ENCODE measurements at regions not wholly inside any gene's neighbourhood (a gene's known extent, or its start where the extent isn't known, plus 50 kb on each side); places are given as distances from the start of the nearest gene placed in this dataset.

DNA sequence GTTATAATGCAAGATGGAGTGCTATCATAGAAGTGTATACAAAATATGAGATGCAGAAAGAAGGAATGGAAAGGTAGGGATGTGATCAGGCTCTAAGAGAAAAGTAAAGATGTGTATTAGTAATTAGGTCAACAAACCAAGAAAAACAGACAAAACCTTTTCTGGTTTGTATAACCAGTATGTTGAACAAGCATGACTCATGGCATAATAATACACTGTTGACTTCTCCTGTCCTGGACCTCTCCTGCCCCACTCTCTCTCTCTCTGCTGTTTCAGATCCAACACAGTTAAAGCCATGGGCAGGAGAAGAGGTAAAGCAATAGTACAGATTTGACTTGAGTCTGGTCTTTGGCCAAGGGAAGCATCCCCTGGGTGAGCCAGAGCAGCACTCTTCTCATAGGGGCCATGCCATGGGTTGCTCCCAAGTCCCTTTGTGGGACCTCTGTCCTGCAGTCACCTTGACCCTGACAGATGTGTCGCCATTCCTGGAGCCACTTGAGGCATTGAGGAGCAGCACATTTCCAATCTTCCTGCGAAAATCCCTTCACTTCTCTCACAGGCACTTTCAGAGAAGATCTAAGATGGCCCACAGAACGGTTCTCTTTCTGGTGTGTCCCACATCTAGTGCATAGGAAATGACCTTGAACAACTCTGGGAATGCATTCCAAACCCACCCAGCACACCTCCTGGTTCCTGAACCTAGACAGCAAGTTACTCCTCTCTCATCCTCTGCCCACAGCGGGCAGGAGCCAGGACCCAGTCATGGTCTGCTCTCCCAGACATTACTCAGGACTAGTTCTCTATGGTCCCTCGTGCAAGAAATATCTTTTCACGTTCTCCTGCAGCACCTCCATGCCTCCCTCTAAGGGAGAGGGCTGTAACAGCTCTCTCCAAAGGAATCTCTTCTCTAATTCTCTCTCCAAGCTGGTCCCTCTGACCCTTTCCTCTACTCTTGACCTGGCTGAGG lies 58.2 kb upstream of the PRSS23 start:
- Histone ChIP-seq H3K27ac (replicated peaks; ENCODE audit: low read length) (no peak overlapping the region), H3K4me3 (ENCODE audit: low read length in 2 of 2) (no peak overlapping the region)
- WGBS, 2 donors (ENCODE audit: extremely low coverage in 2 of 2, insufficient read length in 2 of 2, insufficient replicate concordance in 1 of 2), result no CpG with 5 or more reads among the region's 6 CpGs

DNA sequence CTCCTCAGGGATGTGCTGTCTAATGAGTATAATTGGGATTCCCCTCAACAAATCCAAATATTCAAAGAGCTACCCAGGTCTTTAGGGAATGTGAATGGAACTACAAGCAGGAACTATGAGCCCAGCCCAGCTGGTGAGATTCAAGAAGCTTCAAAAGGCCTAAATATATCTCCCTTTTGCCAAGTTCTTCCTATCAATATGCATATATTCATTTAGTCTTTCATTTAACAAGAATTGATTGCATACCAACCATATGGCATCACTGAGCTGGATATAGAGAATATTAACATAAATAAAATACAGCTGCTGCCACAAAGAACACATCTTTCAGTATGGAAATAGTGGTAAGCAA lies 58.9 kb upstream of the PRSS23 start:
- no peak overlapping the region for H3K23ac ChIP-seq (ENCODE audit: low read depth, low read length, poor library complexity)
- H3K79me1 ChIP-seq (ENCODE audit: low read depth, low read length), result peaks cover 2% of the 10 kb centered on the region
- no peak overlapping the region for H2BK120ac ChIP-seq (ENCODE audit: low read depth, low read length)
- H3K4me1 ChIP-seq (ENCODE audit: control insufficient read depth in 2 of 2, insufficient read depth in 1 of 2, low read depth in 1 of 2, low read length in 2 of 2), result peaks cover 11 to 22% of the 10 kb centered on the region in 2 donors
- H3K36me3 ChIP-seq (replicated peaks in 1 of 2; ENCODE audit: control insufficient read depth in 2 of 2, insufficient read depth in 2 of 2, low read length in 2 of 2), result no peaks in the 10 kb centered on the region
- H3K4me2 ChIP-seq (ENCODE audit: insufficient read depth, low read length, poor library complexity, severe bottlenecking), result no peak overlapping the region
- no peaks in the 10 kb centered on the region for H3K27me3 ChIP-seq (ENCODE audit: control insufficient read depth in 3 of 3, insufficient read depth in 3 of 3, low read depth in 1 of 3, low read length in 3 of 3)
- peaks cover 0 to 10% of the 10 kb centered on the region in 2 donors for H3K9me3 ChIP-seq (replicated peaks in 1 of 2; ENCODE audit: control insufficient read depth in 2 of 2, insufficient read depth in 1 of 2, low read depth in 1 of 2, low read length in 2 of 2)
- no peak overlapping the region for H2BK15ac ChIP-seq (ENCODE audit: low read length)
- no peak overlapping the region for H4K91ac ChIP-seq (ENCODE audit: low read depth, low read length, poor library complexity)
- no peak overlapping the region for H3K9ac ChIP-seq (ENCODE audit: low read depth, low read length, poor library complexity)
- no peak overlapping the region for H3K14ac ChIP-seq (ENCODE audit: low read length)
- no peak overlapping the region for H4K8ac ChIP-seq (ENCODE audit: low read depth, low read length)
- no peak overlapping the region for H2AK5ac ChIP-seq (ENCODE audit: low read depth, low read length)
- H2BK12ac ChIP-seq (ENCODE audit: low read length), result no peak overlapping the region
- no peak overlapping the region for H3K18ac ChIP-seq (ENCODE audit: low read length)
- no peak for DNase-seq (ENCODE audit: low spot score)
- H3K4me3 ChIP-seq (ENCODE audit: low read length in 2 of 2), result no peak overlapping the region
- H3K27ac ChIP-seq (replicated peaks; ENCODE audit: low read length), result no peak overlapping the region
- H3K4ac ChIP-seq (ENCODE audit: low read length), result no peak overlapping the region
- no peak overlapping the region for H2BK5ac ChIP-seq (ENCODE audit: low read length)
- peak overlapping the region; percentile 81 for H2AFZ ChIP-seq (ENCODE audit: low read length)

More for the DNA sequence above, 58.2 kb upstream of the PRSS23 start:
- H2BK120ac ChIP-seq (ENCODE audit: low read depth, low read length), result no peak overlapping the region
- no peak overlapping the region for H3K4ac ChIP-seq (ENCODE audit: low read length)
- H3K14ac ChIP-seq (ENCODE audit: low read length), result no peak overlapping the region
- peaks cover 9 to 22% of the 10 kb centered on the region in 2 donors for H3K4me1 ChIP-seq (ENCODE audit: control insufficient read depth in 2 of 2, insufficient read depth in 1 of 2, low read depth in 1 of 2, low read length in 2 of 2)
- H3K9me3 ChIP-seq (replicated peaks in 1 of 2; ENCODE audit: control insufficient read depth in 2 of 2, insufficient read depth in 1 of 2, low read depth in 1 of 2, low read length in 2 of 2), result peaks cover 0 to 10% of the 10 kb centered on the region in 2 donors
- no peak overlapping the region for H3K9ac ChIP-seq (ENCODE audit: low read depth, low read length, poor library complexity)
- H3K36me3 ChIP-seq (replicated peaks in 1 of 2; ENCODE audit: control insufficient read depth in 2 of 2, insufficient read depth in 2 of 2, low read length in 2 of 2), result no peaks in the 10 kb centered on the region
- peak overlapping the region; percentile 57 for H2AK5ac ChIP-seq (ENCODE audit: low read depth, low read length)
- H4K8ac ChIP-seq (ENCODE audit: low read depth, low read length), result no peak overlapping the region
- no peak overlapping the region for H2BK12ac ChIP-seq (ENCODE audit: low read length)
- H3K23ac ChIP-seq (ENCODE audit: low read depth, low read length, poor library complexity), result no peak overlapping the region
- H2BK5ac ChIP-seq (ENCODE audit: low read length), result no peak overlapping the region
- no peak overlapping the region for H3K4me2 ChIP-seq (ENCODE audit: insufficient read depth, low read length, poor library complexity, severe bottlenecking)
- H4K91ac ChIP-seq (ENCODE audit: low read depth, low read length, poor library complexity), result no peak overlapping the region
- no peaks in the 10 kb centered on the region for H3K27me3 ChIP-seq (ENCODE audit: control insufficient read depth in 3 of 3, insufficient read depth in 3 of 3, low read depth in 1 of 3, low read length in 3 of 3)
- peaks cover 2% of the 10 kb centered on the region for H3K79me1 ChIP-seq (ENCODE audit: low read depth, low read length)
- peak overlapping the region; percentile 3 for H2BK15ac ChIP-seq (ENCODE audit: low read length)
- H2AFZ ChIP-seq (ENCODE audit: low read length), result no peak overlapping the region
- H3K18ac ChIP-seq (ENCODE audit: low read length), result peak overlapping the region; percentile 20
- no peak for DNase-seq (ENCODE audit: low spot score)

DNA sequence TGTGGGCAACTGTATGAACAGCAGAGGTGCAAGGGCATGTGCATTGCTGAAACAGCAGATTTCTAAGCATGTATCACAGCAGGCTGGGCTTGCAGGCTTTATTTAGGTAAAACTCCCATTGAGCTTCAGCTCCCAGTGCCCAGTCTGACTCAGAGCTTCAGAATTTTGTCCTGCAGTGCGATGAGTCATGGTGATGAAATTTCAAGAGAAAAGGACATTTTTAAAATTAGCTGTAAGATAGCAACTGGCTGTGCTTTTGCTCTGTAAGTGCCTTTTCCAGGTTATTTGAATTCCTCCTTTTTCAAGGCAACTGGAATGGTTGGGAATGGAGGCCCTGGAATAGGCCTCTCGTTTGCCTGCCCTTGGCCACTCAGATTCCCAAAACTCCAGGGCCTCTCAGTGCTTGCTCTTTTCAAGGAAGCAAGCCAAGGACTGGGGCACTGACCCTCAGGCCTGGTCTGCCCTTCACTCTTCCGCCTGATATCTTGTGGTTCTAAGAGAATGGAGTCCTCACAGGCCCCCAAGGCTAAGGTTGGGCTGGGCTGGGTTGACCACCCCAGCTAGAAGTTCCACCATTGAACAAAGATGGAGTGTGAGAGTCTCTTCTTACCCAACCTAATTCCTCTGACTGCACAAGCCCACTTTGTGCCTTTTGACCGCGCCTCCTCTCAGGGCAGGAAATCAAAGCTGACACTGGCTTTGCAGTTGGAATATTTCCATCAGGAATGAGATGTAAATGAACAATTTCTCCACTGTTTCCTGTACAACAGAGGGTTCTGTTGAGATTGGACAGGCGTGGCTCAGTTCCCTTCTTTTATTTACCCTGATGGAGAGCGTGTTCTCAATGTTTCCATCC lies 59.5 kb upstream of the PRSS23 start:
- DNase-seq (ENCODE audit: low spot score), result peak; percentile 49
- H2AFZ ChIP-seq (ENCODE audit: low read length), result peak overlapping the region; percentile 81
- no peak overlapping the region for H4K91ac ChIP-seq (ENCODE audit: low read depth, low read length, poor library complexity)
- no peaks in the 10 kb centered on the region for H3K36me3 ChIP-seq (replicated peaks in 1 of 2; ENCODE audit: control insufficient read depth in 2 of 2, insufficient read depth in 2 of 2, low read length in 2 of 2)
- no peak overlapping the region for H2BK15ac ChIP-seq (ENCODE audit: low read length)
- H3K14ac ChIP-seq (ENCODE audit: low read length), result no peak overlapping the region
- no peak overlapping the region for H2BK120ac ChIP-seq (ENCODE audit: low read depth, low read length)
- H3K79me1 ChIP-seq (ENCODE audit: low read depth, low read length), result peaks cover 2% of the 10 kb centered on the region
- WGBS, 2 donors (ENCODE audit: extremely low coverage in 2 of 2, insufficient read length in 2 of 2, insufficient replicate concordance in 1 of 2), result no CpG with 5 or more reads among the region's 7 CpGs
- H3K23ac ChIP-seq (ENCODE audit: low read depth, low read length, poor library complexity), result no peak overlapping the region
- H4K8ac ChIP-seq (ENCODE audit: low read depth, low read length), result no peak overlapping the region
- H3K27ac ChIP-seq (replicated peaks; ENCODE audit: low read length), result peak overlapping the region; percentile 69
- peak overlapping the region; percentile 15 for H3K18ac ChIP-seq (ENCODE audit: low read length)
- H3K4ac ChIP-seq (ENCODE audit: low read length), result no peak overlapping the region
- no peak overlapping the region for H3K4me3 ChIP-seq (ENCODE audit: low read length in 2 of 2)
- no peak overlapping the region for H2BK12ac ChIP-seq (ENCODE audit: low read length)
- H2BK5ac ChIP-seq (ENCODE audit: low read length), result no peak overlapping the region
- no peak overlapping the region for H2AK5ac ChIP-seq (ENCODE audit: low read depth, low read length)
- H3K9me3 ChIP-seq (replicated peaks in 1 of 2; ENCODE audit: control insufficient read depth in 2 of 2, insufficient read depth in 1 of 2, low read depth in 1 of 2, low read length in 2 of 2), result peaks cover 0 to 10% of the 10 kb centered on the region in 2 donors
- H3K9ac ChIP-seq (ENCODE audit: low read depth, low read length, poor library complexity), result no peak overlapping the region
- no peaks in the 10 kb centered on the region for H3K27me3 ChIP-seq (ENCODE audit: control insufficient read depth in 3 of 3, insufficient read depth in 3 of 3, low read depth in 1 of 3, low read length in 3 of 3)
- H3K4me2 ChIP-seq (ENCODE audit: insufficient read depth, low read length, poor library complexity, severe bottlenecking), result no peak overlapping the region
- H3K4me1 ChIP-seq (ENCODE audit: control insufficient read depth in 2 of 2, insufficient read depth in 1 of 2, low read depth in 1 of 2, low read length in 2 of 2), result peaks cover 11 to 22% of the 10 kb centered on the region in 2 donors

DNA sequence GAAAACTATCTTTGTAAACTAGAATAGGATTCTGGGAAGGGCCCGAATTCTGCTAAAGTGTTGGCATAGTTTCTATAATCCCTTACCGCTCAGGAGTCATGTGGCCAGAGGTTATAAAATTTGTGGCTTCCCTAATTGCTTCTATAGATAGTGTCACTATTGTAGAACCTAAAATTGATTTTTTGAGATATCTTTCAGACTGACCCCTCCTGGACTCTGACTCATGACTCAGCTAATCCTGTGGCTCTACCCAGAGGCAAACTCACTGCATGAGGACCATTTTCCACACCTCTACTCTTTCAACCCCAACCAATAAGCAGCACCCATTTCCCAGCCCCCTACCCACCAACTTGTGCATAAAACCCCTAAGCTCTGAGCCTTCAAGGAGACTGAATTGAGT lies 61.8 kb upstream of the PRSS23 start:
- Histone ChIP-seq H3K23ac (ENCODE audit: low read depth, low read length, poor library complexity) (no peak overlapping the region), H3K4me1 (ENCODE audit: control insufficient read depth in 2 of 2, insufficient read depth in 1 of 2, low read depth in 1 of 2, low read length in 2 of 2) (peaks cover 11 to 19% of the 10 kb centered on the region in 2 donors), H4K8ac (ENCODE audit: low read depth, low read length) (no peak overlapping the region), H3K4me2 (ENCODE audit: insufficient read depth, low read length, poor library complexity, severe bottlenecking) (no peak overlapping the region), H3K27ac (replicated peaks; ENCODE audit: low read length) (no peak overlapping the region), H3K79me1 (ENCODE audit: low read depth, low read length) (peaks cover 2% of the 10 kb centered on the region), H2AFZ (ENCODE audit: low read length) (no peak overlapping the region), H3K4me3 (ENCODE audit: low read length in 2 of 2) (no peak overlapping the region), H3K9ac (ENCODE audit: low read depth, low read length, poor library complexity) (no peak overlapping the region), H2BK5ac (ENCODE audit: low read length) (no peak overlapping the region), H3K18ac (ENCODE audit: low read length) (no peak overlapping the region), H3K27me3 (ENCODE audit: control insufficient read depth in 3 of 3, insufficient read depth in 3 of 3, low read depth in 1 of 3, low read length in 3 of 3) (no peaks in the 10 kb centered on the region), H3K9me3 (replicated peaks in 1 of 2; ENCODE audit: control insufficient read depth in 2 of 2, insufficient read depth in 1 of 2, low read depth in 1 of 2, low read length in 2 of 2) (no peaks in the 10 kb centered on the region), H2BK120ac (ENCODE audit: low read depth, low read length) (no peak overlapping the region), H2BK12ac (ENCODE audit: low read length) (no peak overlapping the region), H3K4ac (ENCODE audit: low read length) (no peak overlapping the region), H3K36me3 (replicated peaks in 1 of 2; ENCODE audit: control insufficient read depth in 2 of 2, insufficient read depth in 2 of 2, low read length in 2 of 2) (no peaks in the 10 kb centered on the region), H2BK15ac (ENCODE audit: low read length) (no peak overlapping the region), H2AK5ac (ENCODE audit: low read depth, low read length) (no peak overlapping the region), H3K14ac (ENCODE audit: low read length) (no peak overlapping the region), H4K91ac (ENCODE audit: low read depth, low read length, poor library complexity) (no peak overlapping the region)
- WGBS, 2 donors (ENCODE audit: extremely low coverage in 2 of 2, insufficient read length in 2 of 2, insufficient replicate concordance in 1 of 2), result no CpG with 5 or more reads among the region's 2 CpGs
- no peak for DNase-seq (ENCODE audit: low spot score)
